ENCODE measurements at regions not wholly inside any gene's neighbourhood (a gene's known extent, or its start where the extent isn't known, plus 50 kb on each side); places are given as distances from the start of the nearest gene placed in this dataset.

GRCh38 chr11:87809256-87809655 is 366.0 kb downstream of the RAB38 start:
- no peaks in the 10 kb centered on the region for H3K36me3 Mint-ChIP-seq
- no peak for TF ChIP-seq ZNF219 (CRISPR knock-in tag; IDR thresholded peaks at IDR 0.05; ENCODE audit: borderline replicate concordance)
- no peak for TF ChIP-seq ZNF232 (CRISPR knock-in tag; IDR thresholded peaks at IDR 0.05)
- TF ChIP-seq MAX (CRISPR knock-in tag; IDR thresholded peaks at IDR 0.05), result no peak
- TF ChIP-seq PRRX2 (CRISPR knock-in tag; IDR thresholded peaks at IDR 0.05), result no peak
- TF ChIP-seq ZNF121 (CRISPR knock-in tag; IDR thresholded peaks at IDR 0.05), result no peak
- TF ChIP-seq PRDM15 (CRISPR knock-in tag; IDR thresholded peaks at IDR 0.05), result no peak
- TF ChIP-seq, protein P1, sequence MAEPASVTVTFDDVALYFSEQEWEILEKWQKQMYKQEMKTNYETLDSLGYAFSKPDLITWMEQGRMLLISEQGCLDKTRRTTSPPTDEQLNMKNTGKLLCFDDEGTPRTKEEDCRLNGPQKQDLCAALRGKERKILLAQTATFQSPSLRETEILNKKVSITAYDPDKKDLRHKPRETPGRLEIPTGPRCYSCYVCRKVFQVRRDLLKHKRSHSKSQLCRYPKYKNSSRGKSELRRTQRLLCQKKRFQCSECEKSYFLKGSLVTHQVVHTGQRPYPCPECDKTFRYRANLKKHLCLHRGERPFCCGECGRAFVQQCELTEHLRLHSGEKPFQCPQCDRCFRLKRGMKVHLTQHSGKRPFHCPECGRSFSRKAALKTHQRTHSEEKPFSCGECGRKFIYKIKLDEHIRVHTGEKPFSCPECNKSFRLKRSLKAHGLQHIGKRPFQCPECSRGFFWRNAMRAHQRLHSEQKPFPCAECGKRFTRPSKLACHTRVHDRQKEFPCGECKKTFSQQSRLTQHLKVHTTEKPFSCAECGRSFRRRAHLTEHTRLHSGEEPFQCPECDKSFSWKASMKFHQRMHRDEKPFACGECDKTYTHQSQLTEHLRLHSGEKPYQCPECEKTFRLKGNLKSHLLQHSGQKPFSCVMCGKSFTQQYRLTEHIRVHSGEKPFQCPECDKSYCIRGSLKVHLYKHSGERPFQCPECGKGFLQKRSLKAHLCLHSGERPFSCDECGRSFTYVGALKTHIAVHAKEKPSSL (CRISPR knock-in tag; conservative IDR thresholded peaks at IDR 0.05), result no peak
- no peak for TF ChIP-seq E2F1 (CRISPR knock-in tag; IDR thresholded peaks at IDR 0.05)
- no peak for TF ChIP-seq USF2 (CRISPR knock-in tag; IDR thresholded peaks at IDR 0.05)
- TF ChIP-seq SOX15 (CRISPR knock-in tag; IDR thresholded peaks at IDR 0.05), result no peak
- TF ChIP-seq, protein P2, sequence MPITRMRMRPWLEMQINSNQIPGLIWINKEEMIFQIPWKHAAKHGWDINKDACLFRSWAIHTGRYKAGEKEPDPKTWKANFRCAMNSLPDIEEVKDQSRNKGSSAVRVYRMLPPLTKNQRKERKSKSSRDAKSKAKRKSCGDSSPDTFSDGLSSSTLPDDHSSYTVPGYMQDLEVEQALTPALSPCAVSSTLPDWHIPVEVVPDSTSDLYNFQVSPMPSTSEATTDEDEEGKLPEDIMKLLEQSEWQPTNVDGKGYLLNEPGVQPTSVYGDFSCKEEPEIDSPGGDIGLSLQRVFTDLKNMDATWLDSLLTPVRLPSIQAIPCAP (CRISPR knock-in tag; IDR thresholded peaks at IDR 0.05), result no peak
- no peak for TF ChIP-seq ZNF263 (CRISPR knock-in tag; IDR thresholded peaks at IDR 0.05; ENCODE audit: low read depth)
- no peak for TF ChIP-seq ZNF416 (CRISPR knock-in tag; IDR thresholded peaks at IDR 0.05)
- TF ChIP-seq NR2C2 (CRISPR knock-in tag; IDR thresholded peaks at IDR 0.05), result no peak
- no peak for TF ChIP-seq ETV6 (CRISPR knock-in tag; IDR thresholded peaks at IDR 0.05)
- TF ChIP-seq, protein P3, sequence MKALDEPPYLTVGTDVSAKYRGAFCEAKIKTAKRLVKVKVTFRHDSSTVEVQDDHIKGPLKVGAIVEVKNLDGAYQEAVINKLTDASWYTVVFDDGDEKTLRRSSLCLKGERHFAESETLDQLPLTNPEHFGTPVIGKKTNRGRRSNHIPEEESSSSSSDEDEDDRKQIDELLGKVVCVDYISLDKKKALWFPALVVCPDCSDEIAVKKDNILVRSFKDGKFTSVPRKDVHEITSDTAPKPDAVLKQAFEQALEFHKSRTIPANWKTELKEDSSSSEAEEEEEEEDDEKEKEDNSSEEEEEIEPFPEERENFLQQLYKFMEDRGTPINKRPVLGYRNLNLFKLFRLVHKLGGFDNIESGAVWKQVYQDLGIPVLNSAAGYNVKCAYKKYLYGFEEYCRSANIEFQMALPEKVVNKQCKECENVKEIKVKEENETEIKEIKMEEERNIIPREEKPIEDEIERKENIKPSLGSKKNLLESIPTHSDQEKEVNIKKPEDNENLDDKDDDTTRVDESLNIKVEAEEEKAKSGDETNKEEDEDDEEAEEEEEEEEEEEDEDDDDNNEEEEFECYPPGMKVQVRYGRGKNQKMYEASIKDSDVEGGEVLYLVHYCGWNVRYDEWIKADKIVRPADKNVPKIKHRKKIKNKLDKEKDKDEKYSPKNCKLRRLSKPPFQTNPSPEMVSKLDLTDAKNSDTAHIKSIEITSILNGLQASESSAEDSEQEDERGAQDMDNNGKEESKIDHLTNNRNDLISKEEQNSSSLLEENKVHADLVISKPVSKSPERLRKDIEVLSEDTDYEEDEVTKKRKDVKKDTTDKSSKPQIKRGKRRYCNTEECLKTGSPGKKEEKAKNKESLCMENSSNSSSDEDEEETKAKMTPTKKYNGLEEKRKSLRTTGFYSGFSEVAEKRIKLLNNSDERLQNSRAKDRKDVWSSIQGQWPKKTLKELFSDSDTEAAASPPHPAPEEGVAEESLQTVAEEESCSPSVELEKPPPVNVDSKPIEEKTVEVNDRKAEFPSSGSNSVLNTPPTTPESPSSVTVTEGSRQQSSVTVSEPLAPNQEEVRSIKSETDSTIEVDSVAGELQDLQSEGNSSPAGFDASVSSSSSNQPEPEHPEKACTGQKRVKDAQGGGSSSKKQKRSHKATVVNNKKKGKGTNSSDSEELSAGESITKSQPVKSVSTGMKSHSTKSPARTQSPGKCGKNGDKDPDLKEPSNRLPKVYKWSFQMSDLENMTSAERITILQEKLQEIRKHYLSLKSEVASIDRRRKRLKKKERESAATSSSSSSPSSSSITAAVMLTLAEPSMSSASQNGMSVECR (CRISPR knock-in tag; IDR thresholded peaks at IDR 0.05; ENCODE audit: borderline replicate concordance), result no peak
- TF ChIP-seq ESRRA (CRISPR knock-in tag; IDR thresholded peaks at IDR 0.05; ENCODE audit: borderline replicate concordance), result no peak
- TF ChIP-seq FOXK1 (CRISPR knock-in tag; IDR thresholded peaks at IDR 0.05), result no peak
- TF ChIP-seq TCF7 (CRISPR knock-in tag; IDR thresholded peaks at IDR 0.05; ENCODE audit: low read depth), result no peak
- TF ChIP-seq, protein P4, sequence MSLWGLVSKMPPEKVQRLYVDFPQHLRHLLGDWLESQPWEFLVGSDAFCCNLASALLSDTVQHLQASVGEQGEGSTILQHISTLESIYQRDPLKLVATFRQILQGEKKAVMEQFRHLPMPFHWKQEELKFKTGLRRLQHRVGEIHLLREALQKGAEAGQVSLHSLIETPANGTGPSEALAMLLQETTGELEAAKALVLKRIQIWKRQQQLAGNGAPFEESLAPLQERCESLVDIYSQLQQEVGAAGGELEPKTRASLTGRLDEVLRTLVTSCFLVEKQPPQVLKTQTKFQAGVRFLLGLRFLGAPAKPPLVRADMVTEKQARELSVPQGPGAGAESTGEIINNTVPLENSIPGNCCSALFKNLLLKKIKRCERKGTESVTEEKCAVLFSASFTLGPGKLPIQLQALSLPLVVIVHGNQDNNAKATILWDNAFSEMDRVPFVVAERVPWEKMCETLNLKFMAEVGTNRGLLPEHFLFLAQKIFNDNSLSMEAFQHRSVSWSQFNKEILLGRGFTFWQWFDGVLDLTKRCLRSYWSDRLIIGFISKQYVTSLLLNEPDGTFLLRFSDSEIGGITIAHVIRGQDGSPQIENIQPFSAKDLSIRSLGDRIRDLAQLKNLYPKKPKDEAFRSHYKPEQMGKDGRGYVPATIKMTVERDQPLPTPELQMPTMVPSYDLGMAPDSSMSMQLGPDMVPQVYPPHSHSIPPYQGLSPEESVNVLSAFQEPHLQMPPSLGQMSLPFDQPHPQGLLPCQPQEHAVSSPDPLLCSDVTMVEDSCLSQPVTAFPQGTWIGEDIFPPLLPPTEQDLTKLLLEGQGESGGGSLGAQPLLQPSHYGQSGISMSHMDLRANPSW (CRISPR knock-in tag; conservative IDR thresholded peaks at IDR 0.05; ENCODE audit: low read depth), result no peak
- ChIA-PET CTCF (no interaction called here), POLR2A (no interaction called here)
- DNase-seq (ENCODE audit: low spot score) (no peak), ATAC-seq (no peak)
- no peaks in the 10 kb centered on the region for H3K4me1 Mint-ChIP-seq
- no peak overlapping the region for H3K4me3 Mint-ChIP-seq
- no peaks in the 10 kb centered on the region for H3K27me3 Mint-ChIP-seq (ENCODE audit: low read depth)
- H3K27ac Mint-ChIP-seq, result no peak overlapping the region
- no peaks in the 10 kb centered on the region for H3K9me3 Mint-ChIP-seq
